ENCODE measurements at regions not wholly inside any gene's neighbourhood (a gene's known extent, or its start where the extent isn't known, plus 50 kb on each side); places are given as distances from the start of the nearest gene placed in this dataset.

DNA sequence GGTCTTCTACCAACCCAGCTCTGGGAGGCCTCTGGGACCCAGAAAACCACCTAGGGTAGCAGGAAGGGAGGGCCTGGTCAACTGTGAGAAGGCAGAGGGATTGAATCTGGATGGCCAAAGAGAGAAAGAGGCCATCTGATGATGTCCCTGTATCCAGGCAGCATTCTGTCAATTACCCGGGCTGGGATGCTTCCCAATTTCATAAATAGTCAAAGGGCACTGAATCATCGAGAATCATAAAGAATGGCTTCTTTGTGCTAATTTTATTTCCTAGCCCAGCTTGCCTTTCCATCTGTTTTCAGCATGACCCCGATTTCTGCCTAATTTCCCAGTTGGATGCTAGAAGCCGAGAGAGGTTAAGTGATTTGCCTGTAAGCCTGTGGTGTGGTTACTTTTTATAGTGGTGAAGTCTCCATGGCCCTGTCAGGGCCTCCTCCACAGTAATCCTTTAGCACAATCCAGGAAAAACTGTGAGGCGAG lies 129.2 kb downstream of the FAM43A start:
- TF ChIP-seq SIN3A (IDR thresholded peaks at IDR 0.05; ENCODE audit: borderline replicate concordance, insufficient read depth, low read length) (no peak), FOXP2 (optimal IDR thresholded peaks at IDR 0.05; ENCODE audit: borderline replicate concordance, extremely low read depth, extremely low read length, insufficient read depth) (no peak), TAF1 (IDR thresholded peaks at IDR 0.05; ENCODE audit: borderline replicate concordance, insufficient read depth, low read length) (no peak), POLR2AphosphoS5 (IDR thresholded peaks at IDR 0.05; ENCODE audit: low read depth, low read length) (no peak)
- TF ChIP-seq, protein P1, sequence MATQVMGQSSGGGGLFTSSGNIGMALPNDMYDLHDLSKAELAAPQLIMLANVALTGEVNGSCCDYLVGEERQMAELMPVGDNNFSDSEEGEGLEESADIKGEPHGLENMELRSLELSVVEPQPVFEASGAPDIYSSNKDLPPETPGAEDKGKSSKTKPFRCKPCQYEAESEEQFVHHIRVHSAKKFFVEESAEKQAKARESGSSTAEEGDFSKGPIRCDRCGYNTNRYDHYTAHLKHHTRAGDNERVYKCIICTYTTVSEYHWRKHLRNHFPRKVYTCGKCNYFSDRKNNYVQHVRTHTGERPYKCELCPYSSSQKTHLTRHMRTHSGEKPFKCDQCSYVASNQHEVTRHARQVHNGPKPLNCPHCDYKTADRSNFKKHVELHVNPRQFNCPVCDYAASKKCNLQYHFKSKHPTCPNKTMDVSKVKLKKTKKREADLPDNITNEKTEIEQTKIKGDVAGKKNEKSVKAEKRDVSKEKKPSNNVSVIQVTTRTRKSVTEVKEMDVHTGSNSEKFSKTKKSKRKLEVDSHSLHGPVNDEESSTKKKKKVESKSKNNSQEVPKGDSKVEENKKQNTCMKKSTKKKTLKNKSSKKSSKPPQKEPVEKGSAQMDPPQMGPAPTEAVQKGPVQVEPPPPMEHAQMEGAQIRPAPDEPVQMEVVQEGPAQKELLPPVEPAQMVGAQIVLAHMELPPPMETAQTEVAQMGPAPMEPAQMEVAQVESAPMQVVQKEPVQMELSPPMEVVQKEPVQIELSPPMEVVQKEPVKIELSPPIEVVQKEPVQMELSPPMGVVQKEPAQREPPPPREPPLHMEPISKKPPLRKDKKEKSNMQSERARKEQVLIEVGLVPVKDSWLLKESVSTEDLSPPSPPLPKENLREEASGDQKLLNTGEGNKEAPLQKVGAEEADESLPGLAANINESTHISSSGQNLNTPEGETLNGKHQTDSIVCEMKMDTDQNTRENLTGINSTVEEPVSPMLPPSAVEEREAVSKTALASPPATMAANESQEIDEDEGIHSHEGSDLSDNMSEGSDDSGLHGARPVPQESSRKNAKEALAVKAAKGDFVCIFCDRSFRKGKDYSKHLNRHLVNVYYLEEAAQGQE (IDR thresholded peaks at IDR 0.05; ENCODE audit: insufficient read depth in 1 of 2, low read depth in 2 of 2, low read length in 2 of 2): no peak

All from PFSK-1 (cell line).